Dermis microvascular lymphatic vessel endothelial cell (primary cell): ENCODE measurements at regions not wholly inside any gene's neighbourhood (a gene's known extent, or its start where the extent isn't known, plus 50 kb on each side); places are given as distances from the start of the nearest gene placed in this dataset.
A peak's percentile ranks its signal among the peaks of the same experiment; 100 is the strongest.

Experiments used
- DNase-seq, 2 donors: peaks; one replicate each; pipeline versions ENCODE4 v3.0.0 to v3.0.0-alpha.2; 2010; ENCODE audit warnings: low read depth in 2 of 2

GRCh38 chr1:193588311-193589082 lies 402.1 kb upstream of the B3GALT2 start:
- DNase-seq = no peak

- no peak for DNase-seq
Measured at GRCh38 chr1:193584731-193585239, 398.4 kb upstream of the B3GALT2 start.

- no peak for DNase-seq
Measured at GRCh38 chr1:193581341-193581740, 394.9 kb upstream of the B3GALT2 start.

DNA sequence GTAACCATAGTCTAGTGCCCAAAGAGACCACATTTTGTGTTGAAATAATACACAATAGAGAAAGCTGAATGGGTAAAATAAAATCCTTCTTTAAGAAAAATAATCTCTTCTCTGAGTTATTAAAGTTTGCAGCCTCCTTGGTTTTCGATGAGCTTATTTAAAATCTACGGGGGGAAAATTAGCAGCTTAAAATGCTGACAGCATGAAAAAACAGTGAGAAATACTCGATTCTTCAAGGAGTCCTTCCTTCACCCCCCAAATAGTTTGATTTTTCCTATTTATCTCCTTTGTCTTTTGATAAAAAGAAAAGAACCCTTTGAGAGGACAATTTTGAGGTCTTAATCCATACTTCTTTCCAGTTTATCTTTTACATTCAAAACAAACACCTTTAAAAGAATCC lies 394.0 kb upstream of the B3GALT2 start:
- no peak for DNase-seq

- no peak for DNase-seq
Measured at GRCh38 chr1:193579323-193579722, 392.9 kb upstream of the B3GALT2 start.

- no peak for DNase-seq
Measured at GRCh38 chr1:193574913-193575312, 388.5 kb upstream of the B3GALT2 start.

DNA sequence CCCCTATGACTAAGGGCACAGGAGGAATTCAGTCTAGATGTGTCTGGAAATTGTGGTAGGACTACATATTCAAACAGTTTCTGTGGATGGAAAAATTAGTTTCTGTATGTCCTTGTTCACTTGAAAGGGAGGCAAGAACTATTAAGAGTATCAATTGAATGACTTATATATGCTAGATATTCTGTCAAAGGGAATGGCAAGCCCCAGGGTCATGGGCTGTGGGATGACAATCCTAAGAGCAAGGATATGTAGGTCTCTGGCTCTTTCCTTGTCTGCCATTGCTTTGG lies 383.5 kb upstream of the B3GALT2 start:
- no peak for DNase-seq

GRCh38 chr1:193569096-193569982 lies 382.9 kb upstream of the B3GALT2 start:
- no peak for DNase-seq

GRCh38 chr1:193568512-193568911 lies 382.1 kb upstream of the B3GALT2 start:
- DNase-seq = no peak

DNA sequence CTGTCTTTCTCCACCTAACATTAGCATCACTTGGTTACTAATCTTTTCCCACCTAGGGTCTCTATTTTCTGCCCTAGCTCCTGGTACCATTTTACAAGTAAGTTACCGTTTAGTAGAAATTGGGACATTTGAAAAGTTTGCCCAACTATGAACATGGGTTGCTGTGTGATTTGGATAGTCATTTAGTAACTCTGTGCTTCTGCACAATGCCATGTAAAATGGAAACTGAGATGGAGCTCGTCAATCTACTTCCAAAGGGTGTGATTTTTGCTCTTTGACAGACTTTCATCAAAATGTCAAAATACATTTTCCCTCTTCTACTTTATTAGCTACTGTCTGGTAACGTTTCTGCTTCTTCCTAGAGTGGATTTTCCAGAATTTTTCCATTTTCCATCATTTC lies 381.5 kb upstream of the B3GALT2 start:
- no peak for DNase-seq

- no peak for DNase-seq
Measured at GRCh38 chr1:193566735-193567134, 380.3 kb upstream of the B3GALT2 start.

GRCh38 chr1:193565971-193566577 lies 379.7 kb upstream of the B3GALT2 start:
- no peak for DNase-seq

DNA sequence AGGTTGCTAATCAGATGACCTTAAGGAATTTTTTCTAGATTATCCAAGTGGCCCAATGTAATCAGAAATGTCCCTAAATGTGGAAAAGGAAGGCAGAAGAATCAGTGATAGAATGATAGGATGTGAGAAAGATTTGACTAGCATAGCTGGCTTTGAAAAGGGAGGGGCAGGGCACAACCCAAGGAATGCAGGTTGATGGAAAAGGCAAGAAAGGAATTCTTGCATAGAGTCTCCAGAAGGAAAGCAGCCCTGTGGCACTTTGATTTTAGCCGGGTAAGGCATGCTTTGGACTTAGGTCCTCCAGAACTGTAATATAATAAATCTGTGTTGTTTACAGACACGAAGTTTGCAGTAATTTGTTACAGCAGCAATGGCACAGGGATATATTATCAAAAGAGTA lies 375.7 kb upstream of the B3GALT2 start:
- no peak for DNase-seq

DNA sequence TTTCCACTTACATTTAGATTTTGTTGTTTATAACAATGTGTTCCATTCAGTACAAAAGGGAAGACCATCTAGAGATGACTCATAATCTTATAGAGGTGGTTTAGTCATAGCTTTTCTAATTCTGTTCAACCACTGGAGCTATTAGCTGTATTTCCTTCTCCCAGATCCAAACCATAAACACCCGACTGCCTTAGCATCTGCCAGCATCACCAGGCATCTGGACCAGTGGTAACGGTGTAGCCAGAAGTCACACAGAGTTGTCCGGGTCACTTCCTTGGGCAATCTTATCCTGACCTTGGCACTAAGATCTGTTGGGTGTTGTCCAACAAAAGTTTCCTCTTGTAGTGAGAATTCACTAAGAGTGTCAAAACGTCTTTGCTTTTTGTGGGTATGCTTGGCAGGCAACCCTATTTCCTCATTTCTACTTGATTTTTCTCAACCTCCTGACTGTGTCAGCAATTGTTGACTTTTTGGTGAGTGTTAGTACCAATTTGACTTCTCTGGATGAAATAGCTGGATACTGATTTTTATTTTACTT lies 372.1 kb upstream of the B3GALT2 start:
- peak in 1 of 2 donors; percentile 90 for DNase-seq

GRCh38 chr1:193555662-193556441 lies 369.4 kb upstream of the B3GALT2 start:
- DNase-seq = no peak

- no peak for DNase-seq
Measured at GRCh38 chr1:193553564-193553963, 367.2 kb upstream of the B3GALT2 start.

- no peak for DNase-seq
Measured at GRCh38 chr1:193552274-193552673, 365.9 kb upstream of the B3GALT2 start.

DNA sequence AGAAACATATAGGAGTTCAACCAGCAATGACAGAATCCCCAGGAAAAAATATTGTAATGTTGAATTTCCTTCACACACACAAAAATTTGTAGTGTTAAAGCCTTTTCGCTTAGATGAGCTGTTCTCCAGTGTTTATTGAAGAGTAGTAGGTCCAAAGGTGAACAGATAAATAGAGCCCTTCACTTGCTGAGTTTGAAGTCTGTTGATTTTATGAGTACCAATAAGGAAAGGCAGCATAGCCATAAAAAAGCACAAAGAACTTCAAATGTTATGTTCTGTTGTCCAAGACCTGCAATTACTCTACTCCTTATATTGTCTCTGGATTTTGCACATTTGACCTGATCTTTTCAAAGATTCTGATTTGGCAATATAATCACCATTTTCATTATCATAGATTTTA lies 362.7 kb upstream of the B3GALT2 start:
- no peak for DNase-seq

- DNase-seq = no peak
Measured at GRCh38 chr1:193545171-193545570, 358.8 kb upstream of the B3GALT2 start.

DNA sequence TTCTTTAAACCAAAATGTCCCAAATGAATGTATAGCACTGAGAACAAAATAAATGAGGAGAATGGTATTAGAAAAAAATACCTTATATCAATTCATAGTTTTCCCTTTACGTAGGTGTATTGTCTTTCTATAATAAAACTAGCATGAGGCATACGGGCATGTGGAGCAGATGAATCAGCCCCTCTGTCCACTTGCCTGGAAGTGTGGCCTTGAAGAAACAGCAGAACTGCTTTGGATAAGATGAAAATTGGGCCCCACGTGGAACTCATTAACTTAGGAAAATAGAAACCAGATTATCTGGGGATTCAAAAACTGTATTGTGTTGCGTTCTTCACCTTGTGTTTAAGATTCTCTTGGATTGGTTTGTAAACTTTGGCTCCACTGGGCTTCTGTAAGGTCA lies 356.8 kb upstream of the B3GALT2 start:
- DNase-seq = no peak

DNA sequence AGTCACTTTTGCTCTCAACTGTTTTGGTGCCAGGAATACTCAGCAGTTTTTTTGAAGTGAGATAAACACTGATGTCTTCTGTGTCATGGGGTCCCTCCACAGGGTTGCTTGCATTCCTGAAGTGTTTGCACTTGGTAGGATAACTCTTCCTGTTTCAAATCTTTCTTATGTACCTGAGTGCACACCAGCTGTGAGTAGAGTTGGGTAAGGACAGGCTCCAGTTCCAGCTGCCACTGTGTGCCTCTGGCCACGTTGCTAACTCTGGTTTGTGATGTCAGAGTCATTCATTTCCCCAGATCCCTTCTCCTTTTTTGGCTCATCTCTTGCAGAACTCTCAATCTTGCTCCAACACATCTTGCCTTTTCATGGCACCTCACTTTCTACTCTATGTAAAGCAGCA lies 356.3 kb upstream of the B3GALT2 start:
- no peak for DNase-seq
